Mucosa of rectum (tissue), 2 donors: ENCODE measurements at regions not wholly inside any gene's neighbourhood (a gene's known extent, or its start where the extent isn't known, plus 50 kb on each side); places are given as distances from the start of the nearest gene placed in this dataset.
"Not testable (repeated sequence)": the region's sequence is repeated elsewhere in the genome, so short reads cannot be mapped to it uniquely, and the experiment has no call there.

Source experiments
- H3K27ac ChIP-seq, 2 donors: one replicate each; pipeline ENCODE4 v1.7.0; 2013; ENCODE audit warnings: inconsistent platforms in 2 of 2, low read depth in 2 of 2, low read length in 2 of 2
- H3K27me3 ChIP-seq, 2 donors: one replicate each; pipeline ENCODE4 v1.7.0; 2013; ENCODE audit warnings: low read length in 2 of 2; ENCODE audit not compliant: control insufficient read depth in 2 of 2, insufficient read depth in 2 of 2
- H3K36me3 ChIP-seq, 2 donors: one replicate each; pipeline ENCODE4 v1.7.0; 2013; ENCODE audit warnings: low read length in 2 of 2; ENCODE audit not compliant: control insufficient read depth in 2 of 2, insufficient read depth in 2 of 2
- H3K4me1 ChIP-seq, 2 donors: one replicate each; pipeline ENCODE4 v1.7.0; 2013; ENCODE audit warnings: low read length in 2 of 2, mild to moderate bottlenecking in 1 of 2; ENCODE audit not compliant: control insufficient read depth in 2 of 2, insufficient read depth in 2 of 2
- H3K4me3 ChIP-seq, 2 donors: one replicate each; pipeline ENCODE4 v1.7.0; 2013; ENCODE audit warnings: low read length in 2 of 2
- H3K9ac ChIP-seq, 2 donors: one replicate each; pipeline ENCODE4 v1.7.0; 2013; ENCODE audit warnings: low read length in 2 of 2, low read depth in 1 of 2, mild to moderate bottlenecking in 1 of 2
- H3K9me3 ChIP-seq, 2 donors: one replicate each; pipeline ENCODE4 v1.7.0; 2013; ENCODE audit warnings: low read length in 2 of 2; ENCODE audit not compliant: control insufficient read depth in 2 of 2
- donor health status: healthy.
- donor health status: Normal muscosa, but diverticular disease.

GRCh38 chr1:221958161-221958562 is 216.3 kb upstream of the DUSP10 start:
- H3K9ac ChIP-seq, H3K4me3 ChIP-seq, H3K27ac ChIP-seq, H3K36me3 ChIP-seq, H3K4me1 ChIP-seq, H3K27me3 ChIP-seq, H3K9me3 ChIP-seq: not testable (repeated sequence)

- not testable (repeated sequence) for H3K27me3 ChIP-seq, H3K9me3 ChIP-seq, H3K4me3 ChIP-seq, H3K36me3 ChIP-seq, H3K27ac ChIP-seq, H3K4me1 ChIP-seq, H3K9ac ChIP-seq
These were observed 215.5 kb upstream of the DUSP10 start for GRCh38 chr1:221957350-221957749.

GRCh38 chr1:221949996-221950395 is 208.1 kb upstream of the DUSP10 start:
- Histone ChIP-seq H3K9me3 (no peaks in the 10 kb centered on the region), H3K27ac (no peak overlapping the region), H3K27me3 (no peaks in the 10 kb centered on the region), H3K36me3 (no peaks in the 10 kb centered on the region), H3K4me1 (no peaks in the 10 kb centered on the region), H3K9ac (no peak overlapping the region), H3K4me3 (no peak overlapping the region)

- Histone ChIP-seq H3K4me1 (no peaks in the 10 kb centered on the region), H3K4me3 (no peak overlapping the region), H3K9me3 (no peaks in the 10 kb centered on the region), H3K36me3 (no peaks in the 10 kb centered on the region), H3K9ac (no peak overlapping the region), H3K27me3 (no peaks in the 10 kb centered on the region), H3K27ac (no peak overlapping the region)
These were observed 206.6 kb upstream of the DUSP10 start for GRCh38 chr1:221948459-221948858.

GRCh38 chr1:221947731-221948130 is 205.8 kb upstream of the DUSP10 start:
- no peak overlapping the region for H3K9ac ChIP-seq
- H3K4me3 ChIP-seq, result no peak overlapping the region
- H3K27me3 ChIP-seq, result no peaks in the 10 kb centered on the region
- no peaks in the 10 kb centered on the region for H3K36me3 ChIP-seq
- no peaks in the 10 kb centered on the region for H3K4me1 ChIP-seq
- no peaks in the 10 kb centered on the region for H3K9me3 ChIP-seq
- no peak overlapping the region for H3K27ac ChIP-seq

- Histone ChIP-seq H3K27me3 (no peaks in the 10 kb centered on the region), H3K9ac (no peak overlapping the region), H3K9me3 (no peaks in the 10 kb centered on the region), H3K27ac (no peak overlapping the region), H3K4me1 (no peaks in the 10 kb centered on the region), H3K4me3 (no peak overlapping the region), H3K36me3 (no peaks in the 10 kb centered on the region)
These were observed 204.9 kb upstream of the DUSP10 start for GRCh38 chr1:221946768-221947167.

GRCh38 chr1:221945669-221946068 is 203.8 kb upstream of the DUSP10 start:
- Histone ChIP-seq H3K4me1 (no peaks in the 10 kb centered on the region), H3K4me3 (no peak overlapping the region), H3K36me3 (no peaks in the 10 kb centered on the region), H3K27ac (no peak overlapping the region), H3K27me3 (no peaks in the 10 kb centered on the region), H3K9me3 (no peaks in the 10 kb centered on the region), H3K9ac (no peak overlapping the region)

GRCh38 chr1:221944247-221944870 is 202.5 kb upstream of the DUSP10 start:
- Histone ChIP-seq H3K36me3 (no peaks in the 10 kb centered on the region), H3K4me1 (no peaks in the 10 kb centered on the region), H3K27me3 (no peaks in the 10 kb centered on the region), H3K9me3 (no peaks in the 10 kb centered on the region), H3K9ac (no peak overlapping the region), H3K4me3 (no peak overlapping the region), H3K27ac (no peak overlapping the region)

- Histone ChIP-seq H3K27ac (no peak overlapping the region), H3K9me3 (no peaks in the 10 kb centered on the region), H3K36me3 (no peaks in the 10 kb centered on the region), H3K9ac (no peak overlapping the region), H3K4me3 (no peak overlapping the region), H3K4me1 (no peaks in the 10 kb centered on the region), H3K27me3 (no peaks in the 10 kb centered on the region)
These were observed 198.7 kb upstream of the DUSP10 start for GRCh38 chr1:221940631-221941030.

GRCh38 chr1:221939607-221940006 is 197.7 kb upstream of the DUSP10 start:
- Histone ChIP-seq H3K27ac (no peak overlapping the region), H3K4me1 (no peaks in the 10 kb centered on the region), H3K9me3 (no peaks in the 10 kb centered on the region), H3K4me3 (no peak overlapping the region), H3K36me3 (no peaks in the 10 kb centered on the region), H3K27me3 (no peaks in the 10 kb centered on the region), H3K9ac (no peak overlapping the region)
